ENCODE measurements at regions not wholly inside any gene's neighbourhood (a gene's known extent, or its start where the extent isn't known, plus 50 kb on each side); places are given as distances from the start of the nearest gene placed in this dataset.

GRCh38 chr16:9523994-9524393, 432.6 kb downstream of the HAPSTR1 start:
- DNase-seq (ENCODE audit: low read depth, low spot score) (no peak), ATAC-seq (no peak)
- peaks cover 9% of the 10 kb centered on the region for H3K27me3 ChIP-seq (ENCODE audit: control insufficient read depth, insufficient read depth, low read length)
- H3K27ac ChIP-seq (ENCODE audit: low read length), result no peak overlapping the region
- TF ChIP-seq POLR2AphosphoS5 (IDR thresholded peaks at IDR 0.05; ENCODE audit: low read depth, low read length), result no peak
- no peak for TF ChIP-seq REST (IDR thresholded peaks at IDR 0.05; ENCODE audit: insufficient read depth in 1 of 2, low read depth in 2 of 2, low read length in 1 of 2)
- no peak for TF ChIP-seq SIN3A (IDR thresholded peaks at IDR 0.05; ENCODE audit: borderline replicate concordance, insufficient read depth, low read depth, low read length)
- TF ChIP-seq CTCF (IDR thresholded peaks at IDR 0.05), result no peak
- no peak for TF ChIP-seq TCF7L2 (IDR thresholded peaks at IDR 0.05; ENCODE audit: low read depth, low read length)
- no peaks in the 10 kb centered on the region for H3K36me3 ChIP-seq (ENCODE audit: control insufficient read depth, insufficient read depth, low read length)
- CTCF ChIA-PET, result no interaction called here
- no peaks in the 10 kb centered on the region for H3K4me1 ChIP-seq (ENCODE audit: control insufficient read depth, insufficient read depth, low read length)
- POLR2A ChIA-PET, result no interaction called here
- intact Hi-C loops (cut with micrococcal nuclease; ENCODE audit: unreplicated experiment), result no loop called here
- no peaks in the 10 kb centered on the region for H3K9me3 ChIP-seq (ENCODE audit: control insufficient read depth, insufficient read depth, low read depth, low read length)
- no TSS peak for BruUV-seq (replicated peaks)
- no peak overlapping the region for H3K4me3 ChIP-seq (ENCODE audit: low read depth in 2 of 2, low read length in 2 of 2)
- in situ Hi-C loops (cut with HindIII; ENCODE audit: low pct_unique_long_range_greater_than_20kb, low sequenced_read_pairs), result no loop called here

- ATAC-seq (no peak), DNase-seq (ENCODE audit: low read depth, low spot score) (no peak)
- H3K27me3 ChIP-seq (ENCODE audit: control insufficient read depth, insufficient read depth, low read length), result peaks cover 11% of the 10 kb centered on the region
- TF ChIP-seq CTCF (IDR thresholded peaks at IDR 0.05) (no peak), REST (IDR thresholded peaks at IDR 0.05; ENCODE audit: insufficient read depth in 1 of 2, low read depth in 2 of 2, low read length in 1 of 2) (no peak), TCF7L2 (IDR thresholded peaks at IDR 0.05; ENCODE audit: low read depth, low read length) (no peak), SIN3A (IDR thresholded peaks at IDR 0.05; ENCODE audit: borderline replicate concordance, insufficient read depth, low read depth, low read length) (no peak), POLR2AphosphoS5 (IDR thresholded peaks at IDR 0.05; ENCODE audit: low read depth, low read length) (no peak)
- no peak overlapping the region for H3K27ac ChIP-seq (ENCODE audit: low read length)
- ChIA-PET CTCF (no interaction called here), POLR2A (no interaction called here)
- no peak overlapping the region for H3K4me3 ChIP-seq (ENCODE audit: low read depth in 2 of 2, low read length in 2 of 2)
- no peaks in the 10 kb centered on the region for H3K9me3 ChIP-seq (ENCODE audit: control insufficient read depth, insufficient read depth, low read depth, low read length)
- H3K4me1 ChIP-seq (ENCODE audit: control insufficient read depth, insufficient read depth, low read length), result no peaks in the 10 kb centered on the region
- intact Hi-C loops (cut with micrococcal nuclease; ENCODE audit: unreplicated experiment), result no loop called here
- no peaks in the 10 kb centered on the region for H3K36me3 ChIP-seq (ENCODE audit: control insufficient read depth, insufficient read depth, low read length)
- in situ Hi-C loops (cut with HindIII; ENCODE audit: low pct_unique_long_range_greater_than_20kb, low sequenced_read_pairs), result no loop called here
- BruUV-seq (replicated peaks), result no TSS peak
These were observed 433.6 kb downstream of the HAPSTR1 start for GRCh38 chr16:9525037-9525436.
